Keratinocyte (primary cell): ENCODE measurements at regions not wholly inside any gene's neighbourhood (a gene's known extent, or its start where the extent isn't known, plus 50 kb on each side); places are given as distances from the start of the nearest gene placed in this dataset.

Source experiments
- DNase-seq: peaks from one replicate; pipeline ENCODE4 v3.0.0-alpha.2; 2011; ENCODE audit warnings: low read depth, missing footprints, low spot score
- FAIRE-seq: peaks from 2 replicates; lab custom pipeline; 2011; peaks lifted over from hg19 to GRCh38; lab: Jason Lieb, UNC
- H2AFZ ChIP-seq: 2 replicates; pipeline ENCODE4 v1.6.0; 2012; ENCODE audit warnings: low read length, control low read depth, inconsistent platforms; ENCODE audit not compliant: control insufficient read depth
- H3K27ac ChIP-seq: 2 replicates; pipeline ENCODE4 v1.5.1; 2011; ENCODE audit warnings: low read length; ENCODE audit not compliant: control insufficient read depth, insufficient read depth
- H3K27me3 ChIP-seq: 3 replicates; pipeline ENCODE4 v1.6.0; 2011; ENCODE audit warnings: low read length; ENCODE audit not compliant: control insufficient read depth, insufficient read depth; ENCODE audit errors: extremely low read depth
- H3K36me3 ChIP-seq, 2 experiments: 2 replicates in 1 of 2; 3 replicates in 1 of 2; pipeline ENCODE4 v1.5.1; 2011; ENCODE audit warnings: low read length in 2 of 2, mild to moderate bottlenecking in 1 of 2; ENCODE audit not compliant: control insufficient read depth in 2 of 2, insufficient read depth in 2 of 2; ENCODE audit errors: extremely low read depth in 1 of 2
- H3K4me1 ChIP-seq: 3 replicates; pipeline ENCODE4 v1.5.1; 2011; ENCODE audit warnings: low read length; ENCODE audit not compliant: control insufficient read depth, insufficient read depth; ENCODE audit errors: extremely low read depth
- H3K4me2 ChIP-seq: 3 replicates; pipeline ENCODE4 v1.6.0; 2011; ENCODE audit warnings: low read depth, low read length; ENCODE audit not compliant: control insufficient read depth, insufficient read depth; ENCODE audit errors: extremely low read depth
- H3K4me3 ChIP-seq, 3 experiments: fragments of 200-600 bp in 1 of 3; sonication (generic) in 1 of 3; 2 replicates in 2 of 3; 3 replicates in 1 of 3; pipeline ENCODE4 v1.5.1; 2011 to 2016; ENCODE audit warnings: low read length in 3 of 3, mild to moderate bottlenecking in 3 of 3, control low read depth in 2 of 3, inconsistent platforms in 1 of 3, low read depth in 1 of 3, mixed read lengths in 1 of 3, mixed run types in 1 of 3, moderate library complexity in 1 of 3; ENCODE audit not compliant: control insufficient read depth in 2 of 3, insufficient read depth in 2 of 3; ENCODE audit errors: extremely low read depth in 1 of 3
- H3K79me2 ChIP-seq: 2 replicates; pipeline ENCODE4 v1.6.0; 2012; ENCODE audit warnings: low read length; ENCODE audit not compliant: control insufficient read depth, insufficient read depth
- H3K9ac ChIP-seq: 3 replicates; pipeline ENCODE4 v1.6.0; 2011; ENCODE audit warnings: low read length; ENCODE audit not compliant: control insufficient read depth, insufficient read depth; ENCODE audit errors: extremely low read depth
- H3K9me1 ChIP-seq: 3 replicates; pipeline ENCODE4 v1.6.0; 2011; ENCODE audit warnings: low read length; ENCODE audit not compliant: control insufficient read depth, insufficient read depth; ENCODE audit errors: extremely low read depth
- H3K9me3 ChIP-seq: 2 replicates; pipeline ENCODE4 v1.5.1; 2012; ENCODE audit warnings: low read depth, low read length; ENCODE audit not compliant: control insufficient read depth
- H4K20me1 ChIP-seq: 3 replicates; pipeline ENCODE4 v1.6.0; 2011; ENCODE audit warnings: low read length; ENCODE audit not compliant: control insufficient read depth, insufficient read depth; ENCODE audit errors: extremely low read depth
- EZH2 ChIP-seq: IDR thresholded peaks from one replicate; pipeline ENCODE4 v1.6.1; 2012; ENCODE audit warnings: inconsistent platforms, mild to moderate bottlenecking, low read length, moderate library complexity
- dilution Hi-C: fragments of 300-500 bp; cut with MboI; formaldehyde crosslinking; loops from one replicate; pipeline ENCODE4 v1.7.0; 2020; ENCODE audit warnings: low sequenced_read_pairs; ENCODE audit not compliant: extremely low pct_ligation_motif_present
- TF ChIP-seq, protein P1 (sequence below), 3 experiments: IDR thresholded peaks in 1 of 3; conservative IDR thresholded peaks in 1 of 3; optimal IDR thresholded peaks in 1 of 3; 2 replicates in 2 of 3; 3 replicates in 1 of 3; pipeline versions ENCODE3 to v1.5.1; 2011; ENCODE audit warnings: low read length in 3 of 3, mild to moderate bottlenecking in 3 of 3, moderate library complexity in 2 of 3, control low read depth in 1 of 3, inconsistent platforms in 1 of 3; ENCODE audit not compliant: insufficient read depth in 2 of 3; ENCODE audit errors: extremely low read depth in 1 of 3

GRCh38 chr12:115871714-115872113 is 405.8 kb downstream of the MED13L start:
- Histone ChIP-seq H3K9me1 (no peaks in the 10 kb centered on the region), H3K27me3 (no peaks in the 10 kb centered on the region), H3K4me1 (peaks cover 10% of the 10 kb centered on the region), H3K36me3 (no peaks in the 10 kb centered on the region), H3K9me3 (no peaks in the 10 kb centered on the region), H3K4me3 (no peak overlapping the region), H2AFZ (no peak overlapping the region), H3K27ac (no peak overlapping the region), H3K9ac (no peak overlapping the region), H4K20me1 (no peaks in the 10 kb centered on the region), H3K4me2 (no peak overlapping the region), H3K79me2 (no peaks in the 10 kb centered on the region)
- DNase-seq = peak; percentile 1
- dilution Hi-C loops = no loop called here
- TF ChIP-seq, protein P1, sequence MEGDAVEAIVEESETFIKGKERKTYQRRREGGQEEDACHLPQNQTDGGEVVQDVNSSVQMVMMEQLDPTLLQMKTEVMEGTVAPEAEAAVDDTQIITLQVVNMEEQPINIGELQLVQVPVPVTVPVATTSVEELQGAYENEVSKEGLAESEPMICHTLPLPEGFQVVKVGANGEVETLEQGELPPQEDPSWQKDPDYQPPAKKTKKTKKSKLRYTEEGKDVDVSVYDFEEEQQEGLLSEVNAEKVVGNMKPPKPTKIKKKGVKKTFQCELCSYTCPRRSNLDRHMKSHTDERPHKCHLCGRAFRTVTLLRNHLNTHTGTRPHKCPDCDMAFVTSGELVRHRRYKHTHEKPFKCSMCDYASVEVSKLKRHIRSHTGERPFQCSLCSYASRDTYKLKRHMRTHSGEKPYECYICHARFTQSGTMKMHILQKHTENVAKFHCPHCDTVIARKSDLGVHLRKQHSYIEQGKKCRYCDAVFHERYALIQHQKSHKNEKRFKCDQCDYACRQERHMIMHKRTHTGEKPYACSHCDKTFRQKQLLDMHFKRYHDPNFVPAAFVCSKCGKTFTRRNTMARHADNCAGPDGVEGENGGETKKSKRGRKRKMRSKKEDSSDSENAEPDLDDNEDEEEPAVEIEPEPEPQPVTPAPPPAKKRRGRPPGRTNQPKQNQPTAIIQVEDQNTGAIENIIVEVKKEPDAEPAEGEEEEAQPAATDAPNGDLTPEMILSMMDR (optimal IDR thresholded peaks at IDR 0.05 in 1 of 3, IDR thresholded peaks at IDR 0.05 in 1 of 3, conservative IDR thresholded peaks at IDR 0.05 in 1 of 3; ENCODE audit: extremely low read depth in 1 of 3, insufficient read depth in 2 of 3, low read length in 3 of 3) = peak; percentile 29 to 56 (median 40)
- TF ChIP-seq EZH2 = no peak
- FAIRE-seq = no peak

DNA sequence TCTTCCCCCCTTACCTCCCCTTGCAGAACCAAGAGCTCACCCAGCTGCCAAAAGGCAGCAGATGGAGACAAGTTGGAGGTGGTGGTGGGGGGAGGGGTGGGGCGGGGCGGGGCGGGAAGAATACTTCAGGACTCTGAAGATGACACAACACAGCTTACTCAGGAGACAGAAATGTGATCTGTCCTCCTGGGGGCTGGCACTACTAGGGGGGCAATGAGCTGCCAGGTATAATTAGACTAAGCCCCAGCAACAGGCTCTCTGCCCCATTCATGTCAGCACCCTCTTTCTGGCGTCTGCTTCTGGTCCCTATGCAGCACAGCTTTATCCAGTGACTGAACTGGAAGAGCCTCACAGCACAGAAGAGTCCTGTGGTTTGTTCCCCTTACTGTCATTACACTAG is 407.0 kb downstream of the MED13L start:
- peaks cover 10% of the 10 kb centered on the region for H3K4me1 ChIP-seq
- DNase-seq (no peak), FAIRE-seq (no peak)
- TF ChIP-seq EZH2 = no peak
- TF ChIP-seq, protein P1 (optimal IDR thresholded peaks at IDR 0.05 in 1 of 3, IDR thresholded peaks at IDR 0.05 in 1 of 3, conservative IDR thresholded peaks at IDR 0.05 in 1 of 3; ENCODE audit: extremely low read depth in 1 of 3, insufficient read depth in 2 of 3, low read length in 3 of 3) = no peak
- H3K9me3 ChIP-seq = no peaks in the 10 kb centered on the region
- H3K9me1 ChIP-seq = no peaks in the 10 kb centered on the region
- no peaks in the 10 kb centered on the region for H3K27me3 ChIP-seq
- no peak overlapping the region for H3K27ac ChIP-seq
- no peaks in the 10 kb centered on the region for H3K79me2 ChIP-seq
- H3K9ac ChIP-seq = no peak overlapping the region
- H3K4me2 ChIP-seq = no peak overlapping the region
- no peaks in the 10 kb centered on the region for H3K36me3 ChIP-seq
- no peak overlapping the region for H2AFZ ChIP-seq
- H3K4me3 ChIP-seq = no peak overlapping the region
- dilution Hi-C loops = no loop called here
- no peaks in the 10 kb centered on the region for H4K20me1 ChIP-seq
